Adrenal gland (tissue), 9 donors: ENCODE measurements at regions not wholly inside any gene's neighbourhood (a gene's known extent, or its start where the extent isn't known, plus 50 kb on each side); places are given as distances from the start of the nearest gene placed in this dataset.

Source experiments
- DNase-seq, 7 donors: peaks; one replicate each; pipeline ENCODE4 v3.0.0-alpha.2; 2019 to 2020
- H3K27ac ChIP-seq, 5 donors: fragments of 200-600 bp; sonication (generic) in 4 of 5; 1 replicate in 3 of 5; 2 replicates in 2 of 5; pipeline versions ENCODE4 v1.5.1 to v1.8.0; 2016 to 2020; ENCODE audit warnings: mild to moderate bottlenecking in 1 of 5
- H3K27me3 ChIP-seq: fragments of 200-600 bp; 2 replicates; pipeline ENCODE4 v1.8.0; 2021
- H3K36me3 ChIP-seq, 2 donors: fragments of 200-600 bp; replicated peaks in 1 of 2; 1 replicate in 1 of 2; 2 replicates in 1 of 2; pipeline versions ENCODE4 v1.5.1 to v1.8.0; 2018 to 2022
- H3K4me1 ChIP-seq, 2 donors: fragments of 200-600 bp; replicated peaks in 1 of 2; 1 replicate in 1 of 2; 2 replicates in 1 of 2; pipeline versions ENCODE4 v1.5.1 to v1.8.0; 2018 to 2021
- H3K4me3 ChIP-seq, 4 donors: fragments of 200-600 bp; sonication (generic) in 3 of 4; one replicate each; pipeline ENCODE4 v1.5.1; 2016 to 2018
- H3K9me3 ChIP-seq, 3 donors: fragments of 200-600 bp; sonication (generic) in 1 of 3; replicated peaks in 1 of 3; 1 replicate in 2 of 3; 2 replicates in 1 of 3; pipeline versions ENCODE4 v1.5.1 to v1.8.0; 2016 to 2021
- CTCF ChIP-seq, 6 experiments: fragments of 450-650 bp in 4 of 6; fragments of 200-600 bp in 2 of 6; sonication (generic) in 1 of 6; IDR thresholded peaks; 1 replicate in 5 of 6; 2 replicates in 1 of 6; pipeline versions ENCODE4 v1.5.1 to v1.8.0; 2016 to 2021; ENCODE audit warnings: antibody characterized with exemption in 6 of 6, mild to moderate bottlenecking in 2 of 6, moderate library complexity in 1 of 6
- POLR2A ChIP-seq, 2 donors: fragments of 450-650 bp; IDR thresholded peaks; one replicate each; pipeline ENCODE4 v1.6.1; 2017; ENCODE audit warnings: antibody characterized with exemption in 2 of 2, mild to moderate bottlenecking in 2 of 2, moderate library complexity in 1 of 2
- WGBS, 4 donors: extraction: QIAGEN DNeasy Blood & Tissue Kit in 2 of 4; methylation state at CpG; one replicate each; pipeline versions ENCODE4 v1.1.5 to v1.1.7; 2013 to 2017; 5-methylcytosine and 5-hydroxymethylcytosine counted together
- intact Hi-C, 2 donors: fragments of 100-400 bp; cut with DNase I; formaldehyde crosslinking; loops; one replicate each; pipeline versions ENCODE4 v1.14.1 to v1.15.0; 2022 to 2023
- donor health status: healthy with polysubstance abuse.
- donor health status: Bipolar disorder and iron deficiency.
- donor health status: DM: yes; HTN: yes; CAD: no.
- donor health status: DM: no; HTN: no; CAD: no.
- donor health status: DM: no; HTN: no; CAD: no.

DNA sequence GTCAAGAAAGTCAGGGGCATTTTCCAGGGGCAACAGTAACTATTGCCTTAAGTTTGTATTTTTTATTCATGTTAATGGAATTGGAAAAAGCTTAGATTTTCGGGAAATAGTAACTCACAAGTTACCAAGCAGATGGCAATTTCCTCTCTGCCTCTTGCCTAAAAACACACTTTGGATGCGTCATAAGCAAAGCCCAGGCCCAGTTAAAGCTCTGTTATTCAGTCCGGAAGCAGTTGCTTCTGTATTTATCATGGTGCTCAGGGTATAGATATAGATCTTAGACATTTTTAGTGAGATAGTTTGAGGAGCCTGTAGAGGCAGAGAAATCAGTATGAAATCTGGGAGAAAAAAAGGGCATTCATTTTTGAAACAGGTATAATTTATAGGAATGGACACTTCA, 260.3 kb upstream of the TNC start:
- DNase-seq = no peak
- intact Hi-C loops = no loop called here

GRCh38 chr9:115378758-115379157, 260.8 kb upstream of the TNC start:
- Histone ChIP-seq H3K27me3 (no peaks in the 10 kb centered on the region), H3K4me1 (no peaks in the 10 kb centered on the region), H3K36me3 (no peaks in the 10 kb centered on the region), H3K27ac (no peak overlapping the region), H3K4me3 (no peak overlapping the region), H3K9me3 (no peaks in the 10 kb centered on the region)
- no peak for DNase-seq
- no peak for TF ChIP-seq POLR2A (IDR thresholded peaks at IDR 0.05)
- TF ChIP-seq CTCF (IDR thresholded peaks at IDR 0.05) = no peak
- intact Hi-C loops = no loop called here

More for the DNA sequence above, 260.3 kb upstream of the TNC start:
- no peak overlapping the region for H3K27ac ChIP-seq
- WGBS, 4 donors = 84 to 93% (median 90%) methylated on average over 3 of the region's 3 CpGs
- no peaks in the 10 kb centered on the region for H3K9me3 ChIP-seq
- no peak for TF ChIP-seq CTCF (IDR thresholded peaks at IDR 0.05)
- TF ChIP-seq POLR2A (IDR thresholded peaks at IDR 0.05) = no peak
- H3K27me3 ChIP-seq = no peaks in the 10 kb centered on the region
- no peaks in the 10 kb centered on the region for H3K36me3 ChIP-seq
- H3K4me3 ChIP-seq = no peak overlapping the region
- no peaks in the 10 kb centered on the region for H3K4me1 ChIP-seq

DNA sequence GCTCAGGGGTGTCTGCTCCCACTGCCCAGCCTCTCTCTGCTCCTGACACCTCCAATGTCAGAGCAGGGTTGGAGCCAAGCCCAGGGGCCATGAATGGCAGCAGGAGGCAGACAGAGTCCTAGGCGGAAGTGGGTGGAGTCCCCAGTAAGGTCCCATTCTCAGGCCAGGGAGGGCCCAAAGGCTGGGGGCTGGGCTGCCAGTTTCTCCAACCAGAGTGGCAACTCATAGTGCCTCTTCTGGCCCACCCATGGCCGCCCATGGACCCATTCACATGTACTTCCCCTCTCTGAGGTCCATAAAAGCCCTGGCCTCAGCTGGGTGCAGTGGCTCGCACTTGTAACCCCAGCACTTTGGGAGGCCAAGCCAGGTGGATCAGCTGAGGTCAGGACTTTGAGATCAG, 261.8 kb upstream of the TNC start:
- H3K27ac ChIP-seq = no peak overlapping the region
- WGBS, 4 donors = 76 to 80% (median 78%) methylated on average over 1 to 3 of the region's 3 CpGs
- no peaks in the 10 kb centered on the region for H3K9me3 ChIP-seq
- no peaks in the 10 kb centered on the region for H3K4me1 ChIP-seq
- no peaks in the 10 kb centered on the region for H3K27me3 ChIP-seq
- TF ChIP-seq CTCF (IDR thresholded peaks at IDR 0.05) (no peak), POLR2A (IDR thresholded peaks at IDR 0.05) (no peak)
- DNase-seq = no peak
- intact Hi-C loops = loop anchor here in 1 of 2 donors (5.0 kb wide), 1 partner anchor 53 kb away; no protein-coding TSS in a partner anchor
- no peak overlapping the region for H3K4me3 ChIP-seq
- no peaks in the 10 kb centered on the region for H3K36me3 ChIP-seq

DNA sequence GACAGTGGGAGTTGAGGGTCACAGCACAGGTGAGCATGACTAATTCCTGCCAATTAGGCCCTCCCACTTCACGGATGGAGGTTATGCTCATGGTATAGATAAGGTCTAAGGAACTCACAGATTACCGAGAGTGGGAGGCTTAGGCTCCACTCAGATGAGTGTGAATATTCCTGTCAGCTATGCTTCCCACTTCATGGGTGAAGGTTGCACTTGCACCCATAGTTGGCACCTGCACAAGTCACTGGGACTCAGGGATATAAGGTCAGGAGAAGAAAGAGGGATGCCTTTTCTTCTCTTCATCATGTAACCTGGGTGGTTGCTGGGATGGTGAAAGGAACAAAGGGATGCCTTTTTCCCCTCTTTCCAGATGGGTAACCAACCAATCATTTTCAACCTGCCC, 264.9 kb upstream of the TNC start:
- Histone ChIP-seq H3K9me3 (no peaks in the 10 kb centered on the region), H3K36me3 (no peaks in the 10 kb centered on the region), H3K4me3 (no peak overlapping the region), H3K4me1 (no peaks in the 10 kb centered on the region), H3K27ac (no peak overlapping the region), H3K27me3 (no peaks in the 10 kb centered on the region)
- no peak for TF ChIP-seq POLR2A (IDR thresholded peaks at IDR 0.05)
- no peak for TF ChIP-seq CTCF (IDR thresholded peaks at IDR 0.05)
- no peak for DNase-seq
- intact Hi-C loops = loop anchor here in 1 of 2 donors (5.0 kb wide), 1 partner anchor 49 kb away; no protein-coding TSS in a partner anchor
- 77 to 83% (median 81%) methylated on average over 2 of the region's 2 CpGs for WGBS, 4 donors
